Activated T-cell treated with anti-CD3 and anti-CD28 coated beads, Interleukin-2, amount 50 U/mL, for 1 hour (primary cell): ENCODE measurements at regions not wholly inside any gene's neighbourhood (a gene's known extent, or its start where the extent isn't known, plus 50 kb on each side); places are given as distances from the start of the nearest gene placed in this dataset.
"Not testable (repeated sequence)": the region's sequence is repeated elsewhere in the genome, so short reads cannot be mapped to it uniquely, and the experiment has no call there.

ENCODE experiments used
- DNase-seq: peaks from one replicate; pipeline ENCODE4 v3.0.0-alpha.2; 2020

DNA sequence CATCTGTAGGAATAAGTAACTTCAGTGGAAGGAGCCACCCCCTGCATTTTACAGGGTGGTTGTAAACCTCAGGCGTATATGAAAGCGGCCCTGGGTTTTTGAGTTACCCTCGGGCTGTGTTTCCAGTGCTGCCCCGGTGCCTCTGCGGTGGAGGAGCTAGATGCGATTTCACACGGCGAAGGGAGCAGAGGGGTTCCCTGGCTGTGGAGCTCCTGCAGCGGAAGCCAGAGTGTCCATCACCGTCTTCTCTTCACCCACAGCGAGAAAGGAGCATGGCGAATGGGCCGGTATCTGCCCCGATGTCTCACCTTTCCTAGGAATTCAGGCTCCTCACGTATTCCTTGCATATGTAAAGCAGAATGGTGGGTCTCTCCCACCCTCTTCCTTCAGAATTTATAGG lies 253.6 kb downstream of the THBS2 start:
- no peak for DNase-seq

DNA sequence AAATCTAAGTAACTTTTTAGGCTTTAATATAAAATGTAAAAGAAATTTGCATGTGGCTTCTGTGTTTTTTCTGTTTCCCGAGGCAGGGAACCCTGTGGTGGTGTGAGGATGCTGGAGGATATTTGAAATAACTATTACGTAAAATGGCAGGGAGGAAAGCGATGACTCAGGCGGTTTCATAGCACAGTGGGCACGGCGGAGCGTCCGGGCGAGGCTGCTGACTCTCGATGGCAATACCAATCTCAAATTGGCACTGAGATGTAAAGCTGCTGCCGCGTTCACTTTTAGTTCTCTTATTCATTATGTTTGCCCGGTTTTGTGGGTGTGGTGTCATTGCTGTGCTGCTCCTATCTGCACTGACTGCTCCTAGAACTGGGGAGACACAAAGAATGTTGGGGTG lies 254.3 kb downstream of the THBS2 start:
- no peak for DNase-seq

DNA sequence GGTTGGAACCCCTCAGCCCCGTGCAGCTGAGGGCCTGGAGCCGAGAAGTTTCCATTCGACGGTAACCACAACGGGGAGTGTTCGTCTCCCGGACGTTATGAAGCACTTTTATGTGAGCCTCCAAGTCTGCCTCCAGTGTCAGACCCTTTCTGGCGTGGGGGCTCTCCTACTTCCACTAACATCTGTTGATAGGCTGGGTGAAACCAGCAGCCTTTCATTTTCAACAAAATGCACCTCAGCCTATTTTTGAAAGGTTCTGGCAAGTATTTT lies 257.4 kb downstream of the THBS2 start:
- no peak for DNase-seq

DNA sequence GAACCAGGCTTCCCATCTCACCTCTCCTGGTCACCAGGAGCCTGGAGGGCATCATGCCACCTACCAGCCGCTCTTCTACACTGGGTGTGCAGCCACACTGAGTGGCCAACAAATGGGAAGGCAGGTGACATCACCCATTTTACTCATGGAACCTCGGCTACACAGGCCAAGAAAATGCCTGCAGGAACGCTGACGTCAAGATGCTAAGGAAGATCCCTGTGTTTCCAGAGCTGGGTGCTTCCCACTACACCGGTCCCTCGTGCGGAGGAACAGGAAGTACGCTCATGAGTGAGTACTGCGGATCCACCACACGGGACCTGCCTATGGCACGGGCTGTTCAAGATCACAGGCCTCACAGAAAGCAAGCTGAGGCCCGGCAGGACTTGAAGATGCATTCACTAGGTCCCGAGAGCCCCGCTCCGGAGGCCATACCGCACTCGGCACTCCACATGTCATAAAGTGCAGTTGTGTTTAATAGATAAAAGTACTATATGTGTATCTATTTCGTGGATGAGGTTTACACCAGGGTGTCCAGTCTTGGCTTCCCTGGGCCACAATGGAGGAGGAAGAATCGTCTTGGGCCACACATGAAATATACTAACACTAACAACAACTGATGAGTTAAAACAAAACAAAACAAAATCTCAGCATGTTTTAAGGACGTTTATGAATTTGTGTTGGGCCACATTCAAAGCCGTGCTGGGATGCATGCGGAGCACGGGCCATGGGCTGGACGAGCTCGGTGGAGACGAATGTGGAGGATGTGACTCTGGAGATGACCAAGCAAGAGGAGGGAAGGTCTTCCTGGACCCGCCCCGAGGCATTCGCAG lies 257.9 kb downstream of the THBS2 start:
- no peak for DNase-seq

DNA sequence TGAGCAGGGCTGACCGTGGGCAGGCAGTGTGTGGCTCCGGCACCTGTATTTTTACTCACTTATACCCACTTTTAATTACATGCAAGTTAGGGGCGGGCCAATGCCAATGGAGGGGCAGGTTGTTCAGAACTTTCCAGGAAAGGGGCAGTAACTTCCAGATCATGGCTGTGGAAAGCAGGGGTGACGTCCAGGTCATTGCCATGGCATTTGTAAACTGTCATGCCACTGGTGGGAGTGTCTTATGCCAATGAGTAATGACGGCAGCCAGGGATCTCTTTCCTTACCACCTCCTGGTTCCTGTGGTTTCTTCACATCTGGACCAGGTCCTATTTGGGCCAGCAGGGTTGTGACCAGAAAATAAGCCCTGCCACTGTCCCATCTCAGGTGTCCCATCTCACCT lies 258.7 kb downstream of the THBS2 start:
- DNase-seq = no peak

DNA sequence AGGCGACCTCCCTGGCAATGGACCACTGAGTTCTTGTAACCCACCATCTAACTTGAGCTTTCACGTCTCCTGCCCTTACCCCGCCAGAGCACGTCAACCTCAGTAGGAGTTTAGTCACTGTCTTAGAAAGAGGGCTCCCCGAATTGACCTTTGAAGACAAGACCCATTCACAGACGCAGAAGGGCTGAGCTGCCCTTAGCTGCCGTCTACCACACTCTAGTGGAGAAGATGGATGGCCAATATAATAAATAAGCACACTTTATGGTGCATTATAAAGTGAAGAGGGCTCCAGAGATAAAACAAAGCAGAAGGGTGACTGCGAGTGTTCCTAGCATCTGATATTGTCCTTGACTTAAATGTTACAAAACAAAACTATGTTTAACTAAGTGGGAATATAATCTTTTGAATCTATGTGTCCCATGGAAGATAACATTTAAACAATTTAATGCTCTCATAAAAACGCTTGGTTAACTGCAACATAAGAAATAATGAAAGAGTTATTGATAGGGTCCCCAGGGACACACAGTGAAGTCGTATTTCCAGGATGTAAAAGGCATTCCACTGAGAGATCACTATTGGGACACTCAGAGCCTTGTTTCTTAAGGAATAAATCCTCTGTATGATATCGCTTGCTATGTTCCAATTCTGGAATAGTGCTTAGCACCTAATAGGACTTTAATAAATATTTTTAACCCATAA lies 261.1 kb downstream of the THBS2 start:
- DNase-seq = no peak

DNA sequence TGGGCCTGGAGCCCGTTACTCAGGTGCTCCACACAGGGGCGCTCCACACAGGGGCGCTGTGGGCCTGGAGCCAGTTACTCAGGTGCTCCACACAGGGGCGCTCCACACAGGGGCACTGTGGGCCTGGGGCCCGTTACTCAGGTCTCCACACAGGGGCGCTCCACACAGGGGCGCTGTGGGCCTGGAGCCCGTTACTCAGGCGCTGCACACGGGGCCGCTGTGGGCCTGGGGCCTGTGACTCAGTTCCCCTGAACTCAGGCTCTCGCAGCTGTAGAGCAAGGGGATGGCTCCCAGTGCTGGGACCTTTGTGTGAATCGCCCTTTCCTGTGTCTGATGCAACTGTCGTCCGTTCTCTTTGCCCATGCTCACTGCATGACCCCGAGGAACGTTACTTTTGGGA lies 262.0 kb downstream of the THBS2 start:
- DNase-seq = not testable (repeated sequence)

DNA sequence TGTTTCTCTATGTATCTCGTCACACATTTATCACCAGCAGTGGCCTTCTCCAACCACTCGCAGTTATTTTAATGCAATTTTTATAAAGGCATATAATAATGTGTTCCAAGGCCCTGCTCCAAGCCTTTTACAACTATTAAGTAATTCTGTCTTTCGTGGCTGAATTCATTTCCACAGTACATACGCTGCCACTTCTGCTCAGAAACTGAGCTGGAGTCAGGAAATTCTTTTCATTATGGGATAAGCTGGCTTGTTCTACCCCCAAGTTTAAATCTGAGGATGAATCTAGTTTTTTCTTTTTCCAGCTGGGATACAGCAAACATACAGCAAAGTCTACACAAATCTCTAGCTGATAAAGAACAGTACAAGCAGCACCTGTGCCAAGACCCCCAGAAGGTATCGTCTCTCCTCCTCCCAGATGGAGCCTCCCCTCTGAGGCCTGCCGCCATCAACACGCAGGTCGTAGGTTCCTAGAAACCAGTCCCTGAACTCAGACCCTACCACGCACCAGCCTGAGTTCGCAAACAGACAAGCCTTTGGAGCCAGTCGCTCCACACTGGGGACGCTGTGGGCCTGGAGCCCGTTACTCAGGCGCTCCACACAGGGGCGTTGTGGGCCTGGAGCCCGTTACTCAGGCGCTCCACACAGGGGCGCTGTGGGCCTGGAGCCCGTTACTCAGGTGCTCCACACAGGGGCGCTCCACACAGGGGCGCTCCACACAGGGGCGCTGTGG lies 263.5 kb downstream of the THBS2 start:
- no peak for DNase-seq

DNA sequence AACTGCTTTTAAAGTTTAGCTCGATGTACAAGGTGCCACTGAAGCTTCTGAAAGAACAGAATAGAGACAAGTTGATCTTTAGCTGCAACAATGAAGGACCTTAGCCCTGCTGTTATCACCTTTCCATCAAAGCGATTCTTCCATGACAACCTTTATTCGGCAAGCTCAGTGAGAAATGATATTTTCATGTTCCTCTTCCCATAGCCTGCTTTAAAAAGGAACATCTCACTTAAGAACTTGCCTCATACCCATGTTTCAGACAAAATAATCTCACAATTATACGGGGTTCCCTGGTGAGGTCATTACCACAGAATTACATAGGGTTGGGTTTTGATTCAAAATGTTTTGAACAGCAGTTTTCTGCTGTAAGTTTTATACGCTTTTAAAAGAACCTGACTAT lies 264.2 kb downstream of the THBS2 start:
- no peak for DNase-seq

DNA sequence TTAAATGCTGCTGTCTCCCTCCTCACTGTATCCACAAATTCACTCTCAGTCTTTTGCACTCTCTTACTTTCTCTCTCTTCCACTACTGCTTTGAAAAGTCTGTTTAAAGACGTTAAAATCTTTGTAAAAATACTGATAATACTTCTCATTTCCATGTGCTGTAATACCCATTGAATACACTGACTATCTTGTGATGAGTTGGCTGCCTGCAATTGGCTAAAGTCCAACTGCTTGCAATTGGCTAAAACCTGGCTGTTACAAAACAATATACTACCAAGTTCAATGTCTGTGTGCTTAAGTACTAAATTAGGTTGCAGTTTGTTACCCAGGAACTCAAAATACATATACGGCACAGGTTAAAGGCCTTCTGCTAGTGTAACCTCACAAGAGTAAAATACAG lies 264.8 kb downstream of the THBS2 start:
- DNase-seq = no peak

DNA sequence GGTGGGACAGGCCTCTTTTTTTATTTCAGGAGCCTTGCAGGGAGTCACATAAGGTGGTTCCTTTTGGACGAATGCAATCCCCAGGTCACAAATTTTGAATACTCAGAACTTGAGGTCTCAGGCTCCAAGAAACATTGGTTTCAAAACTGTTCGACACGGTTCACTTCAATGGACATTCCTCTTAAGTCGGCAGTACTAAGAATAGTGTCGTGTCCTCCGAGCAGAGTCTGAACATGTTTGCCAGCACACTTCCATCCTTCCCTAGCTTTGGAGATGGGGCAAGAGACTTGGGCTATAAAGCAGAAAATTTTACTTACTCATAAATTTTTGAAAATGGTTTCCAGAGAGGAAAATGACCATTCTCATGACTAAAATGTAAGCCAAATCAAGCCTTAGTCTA lies 265.4 kb downstream of the THBS2 start:
- DNase-seq = no peak

DNA sequence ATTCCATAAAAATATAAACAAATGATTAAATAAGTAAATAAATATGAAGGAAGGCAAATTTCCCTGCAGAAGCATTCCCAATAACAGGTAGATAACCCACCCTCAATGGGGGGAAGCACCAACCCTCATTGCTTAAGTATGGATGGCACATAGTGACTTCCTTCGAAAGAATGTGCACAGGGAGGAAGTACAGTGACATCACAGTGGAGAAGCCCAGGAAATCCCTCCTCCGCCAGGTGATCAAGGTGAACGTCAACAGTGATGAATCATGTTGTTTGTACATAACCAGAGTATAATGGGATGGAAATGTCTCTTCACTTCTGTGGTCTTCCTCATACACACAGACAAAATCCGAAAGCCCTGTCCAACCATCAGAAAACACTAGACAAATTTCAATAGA lies 267.9 kb downstream of the THBS2 start:
- DNase-seq = no peak

DNA sequence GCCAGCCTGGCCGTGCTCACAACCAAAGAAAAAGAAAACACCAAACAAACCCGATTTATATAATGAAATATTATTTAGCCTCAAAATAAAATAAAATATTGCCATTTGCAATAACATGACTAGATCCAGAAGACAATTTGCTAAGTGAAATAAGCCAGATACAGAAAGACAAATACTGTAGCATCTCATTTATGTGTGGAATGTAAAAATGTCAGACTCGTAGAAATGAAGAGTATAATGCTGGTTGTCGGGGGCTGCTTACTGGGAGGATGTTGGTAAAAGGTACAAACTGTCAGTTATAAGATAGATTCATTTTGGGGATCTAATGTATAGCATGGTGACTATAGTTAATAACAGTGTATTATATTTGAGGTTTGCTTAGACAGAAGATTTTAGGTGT lies 269.7 kb downstream of the THBS2 start:
- no peak for DNase-seq

DNA sequence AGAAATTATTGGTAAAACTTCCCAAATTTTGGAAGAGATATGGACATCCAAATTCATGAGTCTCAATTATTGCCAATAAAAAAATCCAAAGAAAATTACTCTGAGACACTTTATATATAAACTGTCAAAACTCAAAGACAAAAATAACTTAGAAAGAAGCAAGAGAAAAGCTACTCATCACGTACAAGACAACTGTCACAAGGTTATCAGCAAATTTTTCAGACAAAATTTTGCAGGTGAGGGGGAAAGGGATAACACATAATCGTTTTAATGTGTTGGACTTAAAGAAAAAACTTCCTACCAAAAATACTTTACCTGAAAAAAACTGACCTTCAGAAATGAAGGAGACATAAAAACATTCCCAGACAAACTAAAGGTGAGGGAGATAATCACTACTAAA lies 272.5 kb downstream of the THBS2 start:
- no peak for DNase-seq

DNA sequence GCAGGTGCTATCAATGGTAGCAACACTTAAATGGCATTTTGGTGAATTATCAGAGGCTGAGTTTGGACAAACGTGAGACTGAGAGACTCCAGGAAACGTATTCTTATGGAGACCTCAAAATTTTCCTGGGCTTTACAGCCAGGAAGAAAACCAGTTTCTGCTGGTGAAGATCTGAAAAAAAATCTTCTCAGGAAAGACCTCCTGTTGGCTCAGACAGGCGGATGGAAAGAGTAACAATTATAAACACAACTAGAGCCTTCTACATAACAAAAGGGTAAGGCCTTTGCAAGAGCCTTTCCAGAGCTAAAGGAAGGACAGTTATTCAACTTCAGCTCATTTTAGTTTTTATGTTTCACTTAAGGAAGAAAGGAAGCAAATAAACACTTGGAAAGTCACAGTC lies 274.4 kb downstream of the THBS2 start:
- DNase-seq = no peak

DNA sequence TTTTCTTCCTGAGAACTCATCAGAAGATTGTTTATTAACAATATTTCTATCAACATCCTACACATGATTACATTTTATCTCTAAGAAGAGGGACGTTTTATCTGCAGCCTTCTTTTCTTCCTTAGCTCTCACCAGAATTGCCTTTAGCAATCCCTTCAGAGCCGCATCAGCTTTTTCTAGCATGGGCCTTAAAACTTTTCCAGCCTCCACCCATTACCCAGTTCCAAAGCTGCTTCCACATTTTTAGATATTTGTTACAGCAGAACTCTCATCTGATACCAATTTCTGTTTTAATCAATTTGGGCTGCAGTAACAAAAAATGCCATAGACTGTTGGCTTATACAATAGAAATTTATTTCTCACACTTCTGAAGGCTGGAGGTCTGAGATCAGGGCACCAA lies 281.5 kb downstream of the THBS2 start:
- no peak for DNase-seq

DNA sequence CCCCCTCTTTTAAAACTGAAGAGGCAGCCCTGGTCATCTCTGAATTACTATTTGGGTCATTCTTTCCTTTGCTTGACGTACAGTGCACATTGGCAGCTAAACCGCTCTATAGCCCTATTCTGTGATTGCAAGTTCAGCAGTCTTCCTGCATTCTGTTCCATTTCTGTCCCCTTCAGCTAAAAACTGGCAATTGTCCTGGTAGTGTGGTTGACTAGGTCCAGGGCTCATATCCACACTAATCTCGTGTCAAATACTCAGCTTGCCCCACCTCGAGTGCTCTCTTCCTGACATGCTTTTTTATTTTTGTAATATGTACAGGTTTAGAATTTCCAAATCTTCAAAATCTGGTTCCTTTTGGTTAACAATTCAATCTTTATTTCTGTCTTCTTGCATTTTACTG lies 282.1 kb downstream of the THBS2 start:
- no peak for DNase-seq

DNA sequence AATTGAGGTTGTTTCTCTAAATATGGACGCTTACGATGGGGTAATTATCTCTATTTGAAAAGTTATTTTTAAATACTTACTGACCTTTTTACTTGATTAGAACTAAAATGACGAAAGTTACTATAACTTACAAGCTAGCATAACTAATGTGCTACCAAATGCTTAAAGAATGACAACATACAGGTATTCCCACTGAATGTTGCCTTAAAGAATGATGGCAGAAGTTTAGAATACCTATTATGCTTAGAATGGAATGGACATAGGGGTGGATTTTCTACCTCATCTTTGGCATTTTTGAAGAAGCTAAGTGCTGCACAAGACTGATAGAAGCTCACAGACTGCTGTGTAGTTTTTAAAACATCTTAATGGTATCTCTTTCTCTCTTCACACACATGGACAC lies 284.8 kb downstream of the THBS2 start:
- no peak for DNase-seq

DNA sequence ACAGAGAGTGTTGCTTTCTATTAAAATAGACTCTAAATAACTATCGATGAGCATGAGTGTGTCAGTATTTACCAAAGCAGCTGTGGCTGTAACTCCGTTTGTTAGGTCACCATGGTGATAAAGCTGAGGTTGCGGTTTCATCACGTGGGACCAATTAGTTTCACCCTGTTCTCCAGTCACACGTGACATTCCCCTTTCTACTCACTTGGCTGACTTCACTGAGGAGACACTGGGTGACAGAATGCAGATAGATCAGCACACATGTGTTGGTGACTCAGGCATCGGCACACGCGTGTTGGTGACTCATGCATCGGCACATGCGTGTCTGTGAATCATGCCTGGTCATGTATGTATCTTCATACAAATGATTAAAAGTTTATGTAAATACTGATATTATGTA lies 285.4 kb downstream of the THBS2 start:
- no peak for DNase-seq

DNA sequence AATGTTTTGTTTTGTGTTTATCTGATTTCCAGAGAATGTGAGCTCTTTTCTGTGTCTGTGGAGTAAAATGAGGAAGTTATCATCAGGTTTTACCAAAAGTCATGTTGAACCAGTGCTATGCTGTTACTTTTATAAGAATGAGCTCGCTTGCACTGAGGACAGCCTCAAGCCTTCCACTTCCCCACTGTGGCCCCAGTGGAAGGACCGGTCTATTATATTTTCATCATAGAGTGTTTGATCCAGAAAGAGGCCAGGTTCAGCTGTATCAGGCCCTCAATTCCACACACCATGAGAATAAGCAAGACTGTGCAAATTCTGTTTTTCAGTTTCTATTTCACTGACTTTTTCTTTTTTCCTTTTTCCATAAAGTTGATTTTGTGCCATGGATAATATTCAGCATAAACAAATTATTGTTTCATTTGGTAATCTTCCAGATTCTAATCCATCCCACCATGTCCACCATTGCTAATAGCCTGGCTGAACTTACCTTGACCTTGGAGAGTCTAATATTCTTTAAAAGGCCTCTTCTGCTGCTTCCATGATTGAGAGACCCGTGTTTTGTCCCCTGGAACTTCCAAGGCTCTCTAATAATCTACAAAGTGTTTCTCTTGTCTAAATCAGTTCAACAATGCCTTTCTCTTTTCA lies 286.2 kb downstream of the THBS2 start:
- DNase-seq = no peak

DNA sequence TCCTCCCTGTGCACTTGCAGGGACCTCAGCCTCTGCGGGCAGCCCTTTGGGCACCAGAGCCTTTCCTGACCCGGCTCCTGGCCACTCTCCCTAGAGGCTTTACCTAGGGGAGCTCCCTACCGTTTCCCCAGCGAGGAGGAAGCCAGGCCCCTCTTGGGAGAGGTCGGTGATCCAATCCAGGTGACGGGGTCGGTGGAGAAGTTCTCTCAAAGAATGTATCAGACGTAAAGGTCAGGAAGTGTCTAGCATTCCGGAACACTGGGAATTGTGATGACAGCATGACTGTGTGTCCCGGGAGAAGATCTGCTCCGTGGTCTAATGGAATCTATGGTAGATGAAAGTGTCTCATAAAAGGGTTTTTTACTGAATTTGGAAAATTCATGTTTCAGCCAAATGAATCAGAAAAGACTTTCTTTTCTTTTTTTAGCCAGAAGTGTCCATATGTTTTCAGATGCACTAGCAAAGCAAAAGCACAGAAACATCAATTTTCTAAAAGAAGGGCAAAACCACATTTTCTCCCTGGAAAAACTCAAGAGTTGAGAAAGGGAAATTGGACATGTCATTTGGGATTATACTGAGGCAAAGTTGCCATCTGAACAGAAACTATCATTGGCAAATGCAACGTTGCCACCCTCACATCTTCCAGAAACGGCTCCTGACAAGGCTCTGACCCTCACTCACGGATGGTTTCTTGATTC lies 289.4 kb downstream of the THBS2 start:
- no peak for DNase-seq

DNA sequence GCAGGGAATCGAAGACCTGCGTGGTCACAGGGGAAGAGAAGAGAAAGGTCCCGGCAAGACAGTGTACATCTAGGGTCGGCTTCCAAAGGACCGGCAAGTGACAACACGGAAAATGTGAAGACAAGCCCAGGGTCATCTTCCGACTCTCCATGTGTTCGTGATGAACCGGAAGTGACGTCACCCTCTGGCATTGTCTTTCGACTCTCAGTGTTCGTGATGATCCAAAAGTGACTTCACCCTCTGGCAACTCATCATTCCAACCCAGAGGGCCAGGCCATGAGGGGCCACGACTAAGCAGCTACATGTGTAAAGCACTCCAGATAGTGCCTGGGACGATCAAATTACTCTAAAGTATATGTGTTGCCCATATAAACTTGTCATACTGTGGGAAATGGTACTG lies 290.8 kb downstream of the THBS2 start:
- no peak for DNase-seq

DNA sequence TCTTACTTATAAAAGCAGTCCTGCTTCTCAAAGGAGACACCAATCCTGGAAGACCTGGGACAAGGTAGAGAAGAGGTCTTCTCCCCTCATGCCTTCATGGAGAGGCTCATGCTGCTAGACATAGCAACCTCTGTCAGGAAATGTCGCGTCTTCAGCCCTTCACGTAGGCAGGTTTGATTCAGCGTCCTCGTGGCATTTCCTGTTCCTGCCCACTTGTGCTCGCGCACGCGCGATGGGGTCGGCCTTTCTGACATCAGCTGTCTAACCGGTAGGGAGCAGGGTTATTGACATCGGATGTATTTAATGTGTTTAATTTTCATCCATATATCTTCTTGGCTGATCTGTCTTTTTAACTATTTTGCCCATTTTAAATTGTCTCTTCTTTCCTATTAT lies 292.4 kb downstream of the THBS2 start:
- no peak for DNase-seq
